GM18870 (cell line): ENCODE measurements at regions not wholly inside any gene's neighbourhood (a gene's known extent, or its start where the extent isn't known, plus 50 kb on each side); places are given as distances from the start of the nearest gene placed in this dataset.
A peak's percentile ranks its signal among the peaks of the same experiment; 100 is the strongest.

ENCODE experiments used
- ATAC-seq: cut with Tn5 transposase; IDR thresholded peaks from one replicate; pipeline ENCODE4 v1.9.1; 2021; ENCODE audit warnings: moderate library complexity; ENCODE audit not compliant: unreplicated experiment

- no peak for ATAC-seq
Measured at GRCh38 chr3:3689601-3690375, 109.4 kb upstream of the LRRN1 start.

- ATAC-seq: no peak
Measured at GRCh38 chr3:3686907-3687648, 112.2 kb upstream of the LRRN1 start.

- ATAC-seq: no peak
Measured at GRCh38 chr3:3685721-3686120, 113.5 kb upstream of the LRRN1 start.

- ATAC-seq: no peak
Measured at GRCh38 chr3:3683261-3683660, 116.0 kb upstream of the LRRN1 start.

- ATAC-seq: no peak
Measured at GRCh38 chr3:3675801-3676200, 123.4 kb upstream of the LRRN1 start.

GRCh38 chr3:3675186-3675585, 124.0 kb upstream of the LRRN1 start:
- no peak for ATAC-seq

GRCh38 chr3:3666664-3667063, 132.6 kb upstream of the LRRN1 start:
- peak; percentile 97 for ATAC-seq

- peak; percentile 51 for ATAC-seq
Measured at GRCh38 chr3:3665961-3666640, 133.1 kb upstream of the LRRN1 start.

GRCh38 chr3:3665546-3665945, 133.7 kb upstream of the LRRN1 start:
- ATAC-seq: no peak

- no peak for ATAC-seq
Measured at GRCh38 chr3:3664935-3665334, 134.3 kb upstream of the LRRN1 start.

- no peak for ATAC-seq
Measured at GRCh38 chr3:3662610-3663009, 136.6 kb upstream of the LRRN1 start.

- no peak for ATAC-seq
Measured at GRCh38 chr3:3654916-3655315, 144.3 kb upstream of the LRRN1 start.

- ATAC-seq: no peak
Measured at GRCh38 chr3:3648988-3649679, 150.1 kb upstream of the LRRN1 start.

GRCh38 chr3:3646934-3647333, 152.3 kb upstream of the LRRN1 start:
- ATAC-seq: no peak

GRCh38 chr3:3646103-3646844, 153.0 kb upstream of the LRRN1 start:
- ATAC-seq: peak; percentile 79

GRCh38 chr3:3641877-3642455, 157.3 kb upstream of the LRRN1 start:
- ATAC-seq: no peak

GRCh38 chr3:3639078-3639477, 160.2 kb upstream of the LRRN1 start:
- ATAC-seq: no peak

GRCh38 chr3:3636815-3637214, 162.4 kb upstream of the LRRN1 start:
- ATAC-seq: no peak

GRCh38 chr3:3635109-3635508, 164.1 kb upstream of the LRRN1 start:
- ATAC-seq: no peak

GRCh38 chr3:3634326-3634725, 164.9 kb upstream of the LRRN1 start:
- no peak for ATAC-seq
